NCI-H748 (cell line): ENCODE measurements at regions not wholly inside any gene's neighbourhood (a gene's known extent, or its start where the extent isn't known, plus 50 kb on each side); places are given as distances from the start of the nearest gene placed in this dataset.

Experiments
- DNase-seq: peaks from one replicate; lab custom pipeline; 2025; ENCODE audit not compliant: unreplicated experiment; lab: John Stamatoyannopoulos, UW

- no peak for DNase-seq
Measured at GRCh38 chr5:124692950-124693349, 53.5 kb downstream of the ZNF608 start.

- DNase-seq = peak; percentile 30
Measured at GRCh38 chr5:124692324-124692723, 54.1 kb downstream of the ZNF608 start.

GRCh38 chr5:124689653-124690052, 56.8 kb downstream of the ZNF608 start:
- no peak for DNase-seq

- no peak for DNase-seq
Measured at GRCh38 chr5:124686239-124687004, 60.0 kb downstream of the ZNF608 start.

GRCh38 chr5:124685404-124685930, 61.0 kb downstream of the ZNF608 start:
- DNase-seq = no peak

GRCh38 chr5:124683917-124684555, 62.4 kb downstream of the ZNF608 start:
- no peak for DNase-seq

GRCh38 chr5:124679578-124680199, 66.8 kb downstream of the ZNF608 start:
- DNase-seq = no peak

GRCh38 chr5:124678922-124679519, 67.4 kb downstream of the ZNF608 start:
- DNase-seq = no peak

GRCh38 chr5:124678468-124678867, 68.0 kb downstream of the ZNF608 start:
- no peak for DNase-seq

- no peak for DNase-seq
Measured at GRCh38 chr5:124677374-124678351, 68.8 kb downstream of the ZNF608 start.

- no peak for DNase-seq
Measured at GRCh38 chr5:124675931-124676846, 70.2 kb downstream of the ZNF608 start.

- peak; percentile 87 for DNase-seq
Measured at GRCh38 chr5:124671193-124671592, 75.2 kb downstream of the ZNF608 start.

GRCh38 chr5:124670722-124671184, 75.7 kb downstream of the ZNF608 start:
- peak; percentile 96 for DNase-seq

GRCh38 chr5:124669956-124670721, 76.3 kb downstream of the ZNF608 start:
- no peak for DNase-seq

- no peak for DNase-seq
Measured at GRCh38 chr5:124669300-124669648, 77.2 kb downstream of the ZNF608 start.

- no peak for DNase-seq
Measured at GRCh38 chr5:124668353-124669299, 77.8 kb downstream of the ZNF608 start.

GRCh38 chr5:124665625-124666024, 80.8 kb downstream of the ZNF608 start:
- no peak for DNase-seq
